Muscle layer of duodenum (tissue), 2 donors: ENCODE measurements at regions not wholly inside any gene's neighbourhood (a gene's known extent, or its start where the extent isn't known, plus 50 kb on each side); places are given as distances from the start of the nearest gene placed in this dataset.
"Not testable (repeated sequence)": the region's sequence is repeated elsewhere in the genome, so short reads cannot be mapped to it uniquely, and the experiment has no call there.

Experiments used
- H3K27ac ChIP-seq: one replicate; pipeline ENCODE4 v1.7.0; 2013; ENCODE audit warnings: mild to moderate bottlenecking, low read length
- H3K27me3 ChIP-seq: one replicate; pipeline ENCODE4 v1.7.0; 2013; ENCODE audit warnings: low read depth, mild to moderate bottlenecking, control low read depth, low read length
- H3K36me3 ChIP-seq, 2 donors: one replicate each; pipeline ENCODE4 v1.7.0; 2013; ENCODE audit warnings: low read length in 2 of 2, control low read depth in 1 of 2, mild to moderate bottlenecking in 1 of 2; ENCODE audit not compliant: insufficient read depth in 2 of 2, control insufficient read depth in 1 of 2
- H3K4me1 ChIP-seq, 2 donors: one replicate each; pipeline ENCODE4 v1.7.0; 2013; ENCODE audit warnings: low read length in 2 of 2, mild to moderate bottlenecking in 2 of 2, control low read depth in 1 of 2, moderate library complexity in 1 of 2; ENCODE audit not compliant: insufficient read depth in 2 of 2, control insufficient read depth in 1 of 2
- H3K4me3 ChIP-seq, 2 donors: one replicate each; pipeline ENCODE4 v1.7.0; 2013; ENCODE audit warnings: low read length in 2 of 2, low read depth in 1 of 2, mild to moderate bottlenecking in 1 of 2
- H3K9me3 ChIP-seq, 2 donors: one replicate each; pipeline ENCODE4 v1.7.0; 2013; ENCODE audit warnings: low read length in 2 of 2, control low read depth in 1 of 2, mild to moderate bottlenecking in 1 of 2; ENCODE audit not compliant: control insufficient read depth in 1 of 2
- donor health status: healthy.

DNA sequence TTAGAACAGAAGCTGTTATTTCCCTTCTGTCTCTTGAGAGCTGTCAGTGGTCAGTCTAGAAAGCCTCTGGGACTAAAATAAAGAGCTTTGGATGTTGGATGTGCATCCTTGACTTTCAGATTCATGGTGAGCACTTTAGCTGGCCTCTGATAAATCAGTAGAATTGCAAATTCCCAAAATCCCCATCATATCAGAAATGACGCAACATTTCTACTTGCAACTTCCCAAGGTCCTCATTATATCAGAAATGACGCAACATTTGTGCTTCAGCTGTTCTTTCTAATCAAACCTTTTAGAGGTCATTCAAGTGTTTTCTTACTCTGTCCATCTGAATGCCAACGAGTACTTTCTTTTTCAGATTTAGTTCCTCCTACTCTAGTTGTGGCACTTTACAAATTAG, 167.3 kb upstream of the MOCS2 start:
- H3K27ac ChIP-seq = no peak overlapping the region
- H3K4me3 ChIP-seq = no peak overlapping the region
- H3K27me3 ChIP-seq = no peaks in the 10 kb centered on the region
- no peaks in the 10 kb centered on the region for H3K4me1 ChIP-seq
- H3K36me3 ChIP-seq = no peaks in the 10 kb centered on the region
- H3K9me3 ChIP-seq = no peaks in the 10 kb centered on the region

DNA sequence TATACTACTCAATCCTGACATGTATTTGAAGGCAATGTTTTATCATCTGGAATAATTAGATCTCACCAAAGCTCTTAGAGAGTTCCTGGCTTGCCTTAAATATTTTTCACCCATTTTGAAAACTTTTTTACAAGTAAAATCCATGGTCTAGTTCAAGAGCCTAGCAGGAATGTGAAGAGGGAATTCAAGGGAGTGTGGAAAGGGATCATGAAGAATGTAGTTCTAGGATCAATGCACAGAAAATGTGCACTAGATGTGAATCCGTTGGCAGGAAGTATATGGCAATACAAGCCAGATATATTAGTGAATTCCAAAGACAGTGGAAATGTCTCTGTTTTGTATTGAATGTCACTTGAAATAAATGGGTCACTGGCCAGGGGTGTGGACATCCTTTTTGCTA, 167.9 kb upstream of the MOCS2 start:
- Histone ChIP-seq H3K9me3 (no peaks in the 10 kb centered on the region), H3K36me3 (no peaks in the 10 kb centered on the region), H3K4me3 (no peak overlapping the region), H3K27ac (no peak overlapping the region), H3K27me3 (no peaks in the 10 kb centered on the region), H3K4me1 (no peaks in the 10 kb centered on the region)

DNA sequence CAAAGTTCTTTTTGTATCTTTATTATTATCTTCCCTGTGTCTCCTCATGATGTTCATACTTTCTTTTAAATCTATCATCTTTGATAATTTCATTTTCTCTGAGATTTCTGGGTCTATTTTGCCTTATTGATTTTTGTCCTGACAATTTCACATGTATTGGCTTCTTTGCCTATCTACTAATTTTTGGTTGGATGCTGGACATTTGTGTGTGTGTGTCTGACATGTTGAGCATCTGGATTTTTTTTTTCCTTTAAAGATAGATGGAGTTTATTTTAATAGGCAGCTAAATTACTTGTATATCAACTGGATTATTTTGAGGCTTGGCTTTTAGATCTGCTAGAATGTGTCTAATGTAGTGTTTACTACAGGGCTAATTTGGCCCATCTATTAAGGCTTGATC, 178.0 kb upstream of the MOCS2 start:
- peaks cover 0 to 6% of the 10 kb centered on the region in 2 donors for H3K9me3 ChIP-seq
- H3K27ac ChIP-seq = no peak overlapping the region
- H3K4me1 ChIP-seq = no peaks in the 10 kb centered on the region
- H3K27me3 ChIP-seq = no peaks in the 10 kb centered on the region
- no peak overlapping the region for H3K4me3 ChIP-seq
- H3K36me3 ChIP-seq = no peaks in the 10 kb centered on the region

DNA sequence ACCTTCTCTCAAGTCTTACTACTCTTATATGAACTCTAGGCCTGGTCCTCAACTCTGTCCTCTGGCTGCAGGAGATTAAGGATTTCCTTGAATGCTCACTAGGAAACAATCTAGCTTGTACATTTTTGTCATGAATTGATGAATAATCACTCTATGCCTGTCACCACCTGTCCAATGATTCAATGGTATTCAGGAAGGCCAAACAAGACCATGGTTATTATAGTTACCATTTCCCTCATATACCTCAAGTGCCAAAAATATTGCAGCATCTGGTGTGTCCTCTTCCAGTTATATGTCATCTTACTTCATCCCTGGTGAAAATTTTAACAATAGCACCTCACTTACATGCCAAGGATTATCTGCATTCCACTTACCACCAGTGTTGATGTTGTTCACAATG, 179.0 kb upstream of the MOCS2 start:
- Histone ChIP-seq H3K36me3 (no peaks in the 10 kb centered on the region), H3K4me1 (no peaks in the 10 kb centered on the region), H3K27me3 (no peaks in the 10 kb centered on the region)

DNA sequence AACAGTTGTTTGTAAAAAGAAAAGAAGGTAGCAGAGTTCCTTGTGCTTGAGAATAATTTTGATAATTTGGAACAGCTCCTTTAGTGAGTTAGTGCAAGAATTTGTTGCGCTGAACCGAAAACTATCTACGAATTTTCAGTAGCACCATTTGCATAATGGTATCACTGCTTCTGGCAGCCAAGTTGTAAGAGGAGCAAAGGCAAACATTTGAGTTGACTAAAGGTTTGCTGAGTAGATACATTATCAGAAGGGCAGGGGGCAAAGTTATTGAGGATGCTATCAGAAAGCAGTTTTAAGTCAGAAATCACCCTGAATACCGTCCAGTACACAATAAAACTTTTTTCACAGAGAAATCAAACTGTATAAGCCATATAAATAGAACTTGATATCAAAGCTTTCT, 181.5 kb upstream of the MOCS2 start:
- Histone ChIP-seq H3K4me1 (no peaks in the 10 kb centered on the region), H3K27ac (no peak overlapping the region)

More for the DNA sequence above, 179.0 kb upstream of the MOCS2 start:
- no peak overlapping the region for H3K27ac ChIP-seq
- no peak overlapping the region for H3K4me3 ChIP-seq
- H3K9me3 ChIP-seq = peaks cover 0 to 6% of the 10 kb centered on the region in 2 donors

DNA sequence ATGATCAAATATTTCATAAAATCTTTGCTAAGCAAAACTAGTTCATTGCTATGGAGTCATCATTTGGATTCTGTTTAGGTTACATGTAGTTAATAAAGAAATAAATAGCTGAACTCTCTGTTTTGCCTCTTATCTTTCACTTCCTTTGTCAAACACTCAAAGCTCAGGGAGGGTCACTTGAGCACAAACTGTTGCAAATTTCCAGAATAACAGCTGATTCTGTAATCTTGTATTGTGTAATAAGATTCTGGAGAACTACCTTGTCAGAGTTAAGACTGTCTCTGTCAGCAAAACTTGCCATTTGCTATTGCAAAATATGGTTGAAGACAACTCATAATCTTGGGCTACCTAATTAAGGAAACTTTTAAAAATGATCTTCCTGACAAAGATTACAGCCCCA, 182.0 kb upstream of the MOCS2 start:
- H3K36me3 ChIP-seq = no peaks in the 10 kb centered on the region
- no peak overlapping the region for H3K27ac ChIP-seq
- H3K4me1 ChIP-seq = no peaks in the 10 kb centered on the region
- H3K9me3 ChIP-seq = peaks cover 0 to 6% of the 10 kb centered on the region in 2 donors
- no peak overlapping the region for H3K4me3 ChIP-seq
- H3K27me3 ChIP-seq = no peaks in the 10 kb centered on the region

More for the DNA sequence above, 181.5 kb upstream of the MOCS2 start:
- Histone ChIP-seq H3K4me3 (no peak overlapping the region), H3K36me3 (no peaks in the 10 kb centered on the region), H3K27me3 (no peaks in the 10 kb centered on the region), H3K9me3 (peaks cover 0 to 6% of the 10 kb centered on the region in 2 donors)

DNA sequence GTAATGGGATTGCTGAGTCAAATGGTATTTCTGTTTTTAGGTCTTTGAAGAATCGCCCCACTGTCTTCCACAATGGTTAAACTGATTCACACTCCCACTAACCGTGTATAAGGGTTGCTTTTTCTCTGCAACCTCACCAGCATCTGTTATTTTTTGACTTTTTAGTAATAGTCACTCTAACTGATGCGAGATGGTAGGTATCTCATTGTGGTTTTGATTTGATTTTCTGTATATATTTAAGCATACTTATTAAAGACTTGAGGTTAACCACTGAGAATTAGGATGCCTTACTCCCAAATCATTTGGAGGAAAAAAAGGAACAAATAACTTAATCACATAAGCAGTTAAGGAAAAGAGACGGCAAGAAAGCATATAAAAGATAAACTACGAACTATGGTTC, 181.6 kb upstream of the FST start:
- Histone ChIP-seq H3K36me3 (no peaks in the 10 kb centered on the region), H3K27ac (no peak overlapping the region), H3K4me1 (no peaks in the 10 kb centered on the region), H3K27me3 (no peaks in the 10 kb centered on the region), H3K4me3 (no peak overlapping the region), H3K9me3 (no peaks in the 10 kb centered on the region)

DNA sequence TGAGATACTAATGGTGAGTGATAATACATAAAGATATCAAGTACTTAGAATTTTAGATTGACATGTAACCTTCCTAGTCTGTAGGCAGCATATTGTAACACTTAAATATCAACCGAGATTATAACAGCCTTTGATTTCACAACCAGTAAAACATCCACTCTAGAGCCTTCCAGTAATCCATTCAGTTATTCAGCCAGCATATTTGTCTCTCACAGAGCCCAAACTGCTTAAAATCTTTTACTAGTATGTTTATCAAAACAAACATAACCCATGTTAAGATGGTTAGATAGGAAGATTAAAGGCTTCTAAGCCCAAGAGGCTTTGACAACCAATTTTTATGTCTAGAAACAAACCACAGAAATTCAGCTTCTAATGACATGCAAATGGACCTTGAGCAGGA, 177.9 kb upstream of the FST start:
- Histone ChIP-seq H3K36me3 (no peaks in the 10 kb centered on the region), H3K27ac (no peak overlapping the region), H3K4me3 (no peak overlapping the region), H3K27me3 (no peaks in the 10 kb centered on the region), H3K4me1 (no peaks in the 10 kb centered on the region), H3K9me3 (no peaks in the 10 kb centered on the region)

DNA sequence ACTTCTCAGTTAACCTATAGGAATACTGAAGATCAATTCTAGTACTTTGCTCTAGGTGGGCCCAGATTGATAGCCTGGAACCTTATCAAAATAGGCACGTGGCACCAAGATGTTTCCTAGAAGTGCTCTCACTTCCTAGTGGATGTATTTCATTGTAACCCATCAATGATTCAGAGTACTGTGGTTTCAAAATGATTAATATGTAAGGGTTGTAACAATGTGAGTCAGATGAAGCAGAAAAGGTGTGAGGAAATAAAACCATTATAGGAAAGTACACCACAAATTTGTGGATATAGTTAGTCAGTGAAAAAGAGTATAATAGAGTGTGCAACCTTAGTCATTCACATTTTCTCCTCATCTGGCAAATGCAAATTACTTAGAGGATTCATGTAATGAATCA, 177.3 kb upstream of the FST start:
- Histone ChIP-seq H3K27me3 (no peaks in the 10 kb centered on the region), H3K36me3 (no peaks in the 10 kb centered on the region), H3K27ac (no peak overlapping the region), H3K4me1 (no peaks in the 10 kb centered on the region), H3K9me3 (no peaks in the 10 kb centered on the region), H3K4me3 (no peak overlapping the region)

DNA sequence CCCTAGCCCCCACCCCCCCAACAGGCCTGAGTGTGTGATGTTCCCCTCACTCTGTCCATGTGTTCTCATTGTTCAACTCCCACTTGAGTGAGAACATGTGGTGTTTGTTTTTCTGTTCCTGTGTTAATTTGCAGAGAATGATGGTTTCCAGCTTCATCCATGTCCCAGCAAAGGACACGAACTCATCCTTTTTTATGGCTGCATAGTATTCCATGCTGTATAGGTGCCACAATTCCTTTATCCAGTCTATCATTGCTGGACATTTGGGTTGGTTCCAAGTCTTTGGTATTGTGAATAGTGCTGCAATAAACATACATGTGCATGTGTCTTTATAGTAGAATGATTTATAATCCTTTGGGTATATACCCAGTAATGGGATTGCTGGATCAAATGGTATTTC, 175.1 kb upstream of the FST start:
- not testable (repeated sequence) for H3K27ac ChIP-seq, H3K27me3 ChIP-seq, H3K4me1 ChIP-seq, H3K4me3 ChIP-seq, H3K36me3 ChIP-seq, H3K9me3 ChIP-seq

DNA sequence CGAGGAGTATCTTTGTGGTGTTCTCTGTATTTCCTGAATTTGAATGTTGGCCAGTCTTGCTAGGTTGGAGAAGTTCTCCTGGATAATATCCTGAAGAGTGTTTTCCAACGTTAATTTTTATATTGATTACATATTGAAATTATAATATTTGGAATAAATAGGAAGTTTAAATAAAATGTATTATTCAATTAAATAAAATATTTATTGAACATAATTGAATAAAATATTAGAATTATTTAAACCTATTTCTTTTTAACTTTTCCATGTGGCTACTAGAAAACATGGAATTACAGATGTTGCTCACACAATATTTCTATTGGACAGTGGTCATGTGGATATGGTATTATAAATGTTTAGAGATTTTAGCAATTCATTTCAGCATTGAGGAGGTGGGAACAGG, 170.8 kb upstream of the FST start:
- H3K4me1 ChIP-seq = no peaks in the 10 kb centered on the region
- no peaks in the 10 kb centered on the region for H3K9me3 ChIP-seq
- no peaks in the 10 kb centered on the region for H3K27me3 ChIP-seq
- H3K36me3 ChIP-seq = no peaks in the 10 kb centered on the region
- H3K27ac ChIP-seq = no peak overlapping the region
- no peak overlapping the region for H3K4me3 ChIP-seq

DNA sequence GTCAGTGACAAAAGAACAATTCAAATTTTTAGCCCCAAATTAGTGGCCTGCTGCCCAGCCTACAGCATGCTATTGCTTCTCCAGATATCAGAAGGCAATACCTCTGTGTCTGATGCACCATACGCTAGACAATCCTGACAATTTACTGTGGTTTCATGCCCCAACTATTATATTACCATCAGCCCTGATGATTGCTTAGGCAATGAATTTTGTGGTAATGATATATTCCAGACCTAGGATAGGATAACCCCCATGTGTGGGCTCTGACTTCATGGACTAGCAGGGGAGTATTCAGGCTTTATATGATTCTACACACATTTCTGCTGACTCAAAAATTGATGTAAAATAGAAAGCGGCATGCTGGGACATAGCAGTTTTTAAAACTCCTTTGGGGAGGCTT, 168.7 kb upstream of the FST start:
- H3K4me1 ChIP-seq = no peaks in the 10 kb centered on the region

More for the DNA sequence above, 168.7 kb upstream of the FST start:
- Histone ChIP-seq H3K9me3 (peaks cover 0 to 5% of the 10 kb centered on the region in 2 donors), H3K27me3 (no peaks in the 10 kb centered on the region), H3K36me3 (no peaks in the 10 kb centered on the region), H3K27ac (no peak overlapping the region), H3K4me3 (no peak overlapping the region)
